NT2/D1 (cell line): ENCODE measurements at regions not wholly inside any gene's neighbourhood (a gene's known extent, or its start where the extent isn't known, plus 50 kb on each side); places are given as distances from the start of the nearest gene placed in this dataset.

ENCODE experiments used
- SUZ12 ChIP-seq: IDR thresholded peaks from 2 replicates; pipeline ENCODE4 v1.6.1; 2011; ENCODE audit not compliant: insufficient read length, insufficient read depth; ENCODE audit errors: extremely low read depth
- YY1 ChIP-seq: IDR thresholded peaks from 2 replicates; pipeline ENCODE4 v1.6.1; 2011; ENCODE audit not compliant: insufficient read length, insufficient read depth
- ZNF274 ChIP-seq: IDR thresholded peaks from 2 replicates; pipeline ENCODE4 v1.6.1; 2011; ENCODE audit warnings: mild to moderate bottlenecking, low read depth, low read length

DNA sequence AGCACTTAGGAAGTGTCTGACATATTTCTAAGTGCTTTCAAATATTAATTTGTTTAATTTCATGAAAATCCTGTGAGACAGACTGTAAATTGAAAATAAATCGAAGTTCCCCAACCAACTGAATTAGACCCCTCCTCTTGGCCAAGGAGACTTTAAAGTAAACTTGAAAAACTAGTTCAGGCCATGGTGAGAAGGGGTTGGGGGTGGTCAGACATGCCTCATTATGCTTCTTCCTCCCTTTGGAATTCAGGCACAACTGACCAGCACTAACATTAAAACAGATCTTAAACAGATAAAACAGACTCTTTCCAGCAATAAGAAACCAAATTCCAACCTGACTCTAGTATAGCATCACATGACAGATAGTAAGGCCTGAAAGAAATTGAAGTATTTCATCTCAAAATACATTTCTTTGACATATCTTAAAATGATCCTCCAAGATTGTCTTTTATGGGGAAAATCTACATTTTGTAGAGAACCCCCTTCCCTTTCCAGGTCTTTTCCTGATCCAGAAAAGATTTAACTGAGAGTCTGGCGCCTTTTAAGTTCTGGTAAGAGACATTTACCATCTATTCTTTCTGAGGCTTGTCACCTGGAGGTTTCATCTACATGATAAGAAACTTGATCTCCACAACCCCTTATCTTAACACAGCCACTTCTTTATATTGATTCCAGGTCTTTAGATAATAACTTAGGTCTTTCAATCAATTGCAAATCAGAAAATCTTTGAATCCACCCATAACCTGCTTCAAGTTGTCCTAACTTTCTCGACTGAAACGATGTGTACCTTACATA, 336.5 kb downstream of the PCDH20 start:
- TF ChIP-seq YY1 (no peak), SUZ12 (no peak), ZNF274 (no peak)
